Thyroid gland (tissue), 4 donors: ENCODE measurements at regions not wholly inside any gene's neighbourhood (a gene's known extent, or its start where the extent isn't known, plus 50 kb on each side); places are given as distances from the start of the nearest gene placed in this dataset.

Source experiments
- CTCF ChIP-seq, 6 experiments: fragments of 200-600 bp in 3 of 6; fragments of 450-650 bp in 3 of 6; sonication (generic) in 3 of 6; IDR thresholded peaks; one replicate each; pipeline ENCODE4 v1.5.1; 2016 to 2019; ENCODE audit warnings: antibody characterized with exemption in 6 of 6, mild to moderate bottlenecking in 2 of 6, inconsistent platforms in 1 of 6, moderate library complexity in 1 of 6
- POLR2A ChIP-seq, 2 donors: fragments of 450-650 bp; IDR thresholded peaks; one replicate each; pipeline ENCODE4 v1.6.1; 2017; ENCODE audit warnings: antibody characterized with exemption in 2 of 2, mild to moderate bottlenecking in 2 of 2, moderate library complexity in 1 of 2

DNA sequence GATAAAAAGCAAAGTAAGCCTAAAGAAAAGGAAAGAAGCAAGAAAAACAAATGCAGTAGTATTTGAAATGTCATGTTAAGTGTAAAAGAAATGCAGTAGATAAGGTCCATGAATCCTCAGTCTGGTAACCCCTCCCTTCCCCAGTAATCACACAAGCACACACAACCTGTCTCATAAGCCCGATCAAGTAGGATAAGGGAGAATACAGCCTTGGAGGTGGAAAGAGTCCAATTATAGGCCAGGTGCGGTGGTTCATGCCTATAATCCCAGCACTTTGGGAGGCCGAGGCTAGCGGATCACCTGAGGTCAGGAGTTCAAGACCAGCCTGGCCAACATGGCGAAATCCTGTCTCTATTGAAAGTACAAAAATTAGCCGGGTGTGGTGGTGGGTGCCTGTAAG is 117.9 kb downstream of the GADD45G start:
- TF ChIP-seq CTCF (IDR thresholded peaks at IDR 0.05) = no peak
- TF ChIP-seq POLR2A (IDR thresholded peaks at IDR 0.05) = no peak
